PC-9 (cell line): ENCODE measurements at regions not wholly inside any gene's neighbourhood (a gene's known extent, or its start where the extent isn't known, plus 50 kb on each side); places are given as distances from the start of the nearest gene placed in this dataset.

Source experiments
- CTCF ChIP-seq: fragments of 200-600 bp; sonication (generic); conservative IDR thresholded peaks from 2 replicates; pipeline ENCODE4 v1.6.1; 2017; ENCODE audit warnings: mixed run types, antibody characterized with exemption, mild to moderate bottlenecking, moderate library complexity
- EZH2 ChIP-seq: fragments of 200-600 bp; sonication (generic); IDR thresholded peaks from 2 replicates; pipeline ENCODE4 v1.8.0; 2017; ENCODE audit warnings: antibody characterized with exemption, low read depth

DNA sequence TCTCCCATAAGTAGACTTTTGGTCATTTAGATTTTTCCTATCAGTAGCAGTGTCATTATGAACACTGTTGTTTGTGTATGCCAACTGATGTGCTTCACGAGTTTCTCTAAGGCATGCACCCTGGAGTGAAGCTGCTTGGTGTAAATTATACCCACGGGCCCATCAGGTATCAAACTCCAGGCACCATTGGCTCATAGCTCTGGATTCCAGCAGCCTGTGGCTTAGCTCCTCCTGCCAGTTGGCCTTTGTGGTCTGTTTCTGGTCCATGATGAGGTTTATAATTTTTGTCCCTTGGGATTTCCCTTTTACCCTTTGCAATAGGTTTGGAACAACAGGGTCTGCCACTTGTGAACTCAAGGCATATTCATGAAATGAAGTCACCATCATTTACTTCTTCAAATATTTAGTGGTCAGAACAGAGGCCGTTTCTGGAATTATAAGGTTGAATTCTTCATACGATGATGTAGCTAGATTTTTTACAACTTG lies 350.5 kb downstream of the PRL start:
- TF ChIP-seq EZH2 (no peak), CTCF (no peak)
